ENCODE measurements at regions not wholly inside any gene's neighbourhood (a gene's known extent, or its start where the extent isn't known, plus 50 kb on each side); places are given as distances from the start of the nearest gene placed in this dataset.

- POLR2A ChIA-PET: no interaction called here
- CTCF ChIA-PET: interaction anchor here (0.9 to 1.4 kb wide), 3 partner anchors 15 to 220 kb away, joined by 3 to 5 read pairs (median 4); no protein-coding TSS in a partner anchor
- no peak for DNase-seq (ENCODE audit: low read depth, low spot score)
- no peak overlapping the region for H3K4me3 ChIP-seq (ENCODE audit: low read depth, low read length)
- no peak for TF ChIP-seq CTCF (IDR thresholded peaks at IDR 0.05; ENCODE audit: insufficient read depth, low read length, missing control alignments)
Measured at GRCh38 chr10:114771157-114771556, 50.4 kb upstream of the FHIP2A start.

GRCh38 chr10:114771749-114772148 lies 49.8 kb upstream of the FHIP2A start:
- no peak for TF ChIP-seq CTCF (IDR thresholded peaks at IDR 0.05; ENCODE audit: insufficient read depth, low read length, missing control alignments)
- CTCF ChIA-PET: interaction anchor here (0.9 to 1.4 kb wide), 3 partner anchors 14 to 220 kb away, joined by 3 to 5 read pairs (median 4); no protein-coding TSS in a partner anchor
- DNase-seq (ENCODE audit: low read depth, low spot score): no peak
- POLR2A ChIA-PET: no interaction called here
- H3K4me3 ChIP-seq (ENCODE audit: low read depth, low read length): no peak overlapping the region
